Amniotic epithelial cell (primary cell): ENCODE measurements at regions not wholly inside any gene's neighbourhood (a gene's known extent, or its start where the extent isn't known, plus 50 kb on each side); places are given as distances from the start of the nearest gene placed in this dataset.
"Not testable (repeated sequence)": the region's sequence is repeated elsewhere in the genome, so short reads cannot be mapped to it uniquely, and the experiment has no call there.

Experiments used
- DNase-seq: peaks from one replicate; pipeline ENCODE4 v3.0.0-alpha.2; 2010; ENCODE audit warnings: low read depth

GRCh38 chr2:183614799-183615435 lies 490.7 kb downstream of the NUP35 start:
- no peak for DNase-seq

- DNase-seq, result no peak
Observed at GRCh38 chr2:183623227-183623626, 499.0 kb downstream of the NUP35 start.

- peak; percentile 40 for DNase-seq
Observed at GRCh38 chr2:183630964-183631363, 506.7 kb downstream of the NUP35 start.

GRCh38 chr2:183656121-183656520 lies 531.9 kb downstream of the NUP35 start:
- DNase-seq, result no peak

GRCh38 chr2:183665425-183665824 lies 541.2 kb downstream of the NUP35 start:
- no peak for DNase-seq

GRCh38 chr2:183666031-183666430 lies 541.8 kb downstream of the NUP35 start:
- no peak for DNase-seq

GRCh38 chr2:183671233-183671632 lies 547.0 kb downstream of the NUP35 start:
- no peak for DNase-seq

- DNase-seq, result no peak
Observed at GRCh38 chr2:183678908-183679307, 554.7 kb downstream of the NUP35 start.

- no peak for DNase-seq
Observed at GRCh38 chr2:183680573-183680972, 556.3 kb downstream of the NUP35 start.

- DNase-seq, result no peak
Observed at GRCh38 chr2:183684686-183685085, 560.4 kb downstream of the NUP35 start.

- DNase-seq, result no peak
Observed at GRCh38 chr2:183696028-183696427, 571.8 kb downstream of the NUP35 start.

- no peak for DNase-seq
Observed at GRCh38 chr2:183709829-183710228, 585.6 kb downstream of the NUP35 start.

GRCh38 chr2:183718246-183718645 lies 594.0 kb downstream of the NUP35 start:
- DNase-seq, result no peak

- DNase-seq, result no peak
Observed at GRCh38 chr2:183723278-183723677, 599.0 kb downstream of the NUP35 start.

GRCh38 chr2:183729380-183729779 lies 605.1 kb downstream of the NUP35 start:
- no peak for DNase-seq

GRCh38 chr2:183740241-183740640 lies 616.0 kb downstream of the NUP35 start:
- DNase-seq, result peak; percentile 12

GRCh38 chr2:183752571-183752970 lies 628.3 kb downstream of the NUP35 start:
- no peak for DNase-seq

GRCh38 chr2:183759033-183759432 lies 634.8 kb downstream of the NUP35 start:
- DNase-seq, result no peak

- no peak for DNase-seq
Observed at GRCh38 chr2:183773775-183774174, 649.5 kb downstream of the NUP35 start.

- DNase-seq, result peak; percentile 1
Observed at GRCh38 chr2:183780072-183780471, 655.8 kb downstream of the NUP35 start.

GRCh38 chr2:183782436-183782835 lies 658.2 kb downstream of the NUP35 start:
- no peak for DNase-seq

- DNase-seq, result not testable (repeated sequence)
Observed at GRCh38 chr2:183788796-183789195, 664.6 kb downstream of the NUP35 start.

GRCh38 chr2:183792165-183792924 lies 668.1 kb downstream of the NUP35 start:
- not testable (repeated sequence) for DNase-seq

GRCh38 chr2:183798535-183798934 lies 674.3 kb downstream of the NUP35 start:
- DNase-seq, result no peak
